Prostate gland (tissue), 2 donors: ENCODE measurements at regions not wholly inside any gene's neighbourhood (a gene's known extent, or its start where the extent isn't known, plus 50 kb on each side); places are given as distances from the start of the nearest gene placed in this dataset.

Source experiments
- POLR2A ChIP-seq: fragments of 450-650 bp; IDR thresholded peaks from one replicate; pipeline ENCODE4 v1.6.1; 2016; ENCODE audit warnings: antibody characterized with exemption, mild to moderate bottlenecking
- POLR2AphosphoS5 ChIP-seq: sonication (generic); formaldehyde crosslinking; IDR thresholded peaks from one replicate; pipeline ENCODE4 v1.6.1; 2017; ENCODE audit warnings: antibody characterized with exemption
- TF ChIP-seq, protein P1 (sequence below), 4 experiments: fragments of 200-600 bp in 2 of 4; fragments of 450-650 bp in 2 of 4; sonication (generic) in 2 of 4; IDR thresholded peaks; 1 replicate in 3 of 4; 2 replicates in 1 of 4; pipeline ENCODE4 v1.5.1; 2016 to 2019; ENCODE audit warnings: antibody characterized with exemption in 4 of 4, mild to moderate bottlenecking in 2 of 4, moderate library complexity in 2 of 4

- TF ChIP-seq POLR2A (no peak), POLR2AphosphoS5 (no peak)
- TF ChIP-seq, protein P1, sequence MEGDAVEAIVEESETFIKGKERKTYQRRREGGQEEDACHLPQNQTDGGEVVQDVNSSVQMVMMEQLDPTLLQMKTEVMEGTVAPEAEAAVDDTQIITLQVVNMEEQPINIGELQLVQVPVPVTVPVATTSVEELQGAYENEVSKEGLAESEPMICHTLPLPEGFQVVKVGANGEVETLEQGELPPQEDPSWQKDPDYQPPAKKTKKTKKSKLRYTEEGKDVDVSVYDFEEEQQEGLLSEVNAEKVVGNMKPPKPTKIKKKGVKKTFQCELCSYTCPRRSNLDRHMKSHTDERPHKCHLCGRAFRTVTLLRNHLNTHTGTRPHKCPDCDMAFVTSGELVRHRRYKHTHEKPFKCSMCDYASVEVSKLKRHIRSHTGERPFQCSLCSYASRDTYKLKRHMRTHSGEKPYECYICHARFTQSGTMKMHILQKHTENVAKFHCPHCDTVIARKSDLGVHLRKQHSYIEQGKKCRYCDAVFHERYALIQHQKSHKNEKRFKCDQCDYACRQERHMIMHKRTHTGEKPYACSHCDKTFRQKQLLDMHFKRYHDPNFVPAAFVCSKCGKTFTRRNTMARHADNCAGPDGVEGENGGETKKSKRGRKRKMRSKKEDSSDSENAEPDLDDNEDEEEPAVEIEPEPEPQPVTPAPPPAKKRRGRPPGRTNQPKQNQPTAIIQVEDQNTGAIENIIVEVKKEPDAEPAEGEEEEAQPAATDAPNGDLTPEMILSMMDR (IDR thresholded peaks at IDR 0.05), result no peak
Observed at GRCh38 chr14:56063131-56063530, 55.1 kb upstream of the PELI2 start.
